ENCODE measurements at regions not wholly inside any gene's neighbourhood (a gene's known extent, or its start where the extent isn't known, plus 50 kb on each side); places are given as distances from the start of the nearest gene placed in this dataset.

DNA sequence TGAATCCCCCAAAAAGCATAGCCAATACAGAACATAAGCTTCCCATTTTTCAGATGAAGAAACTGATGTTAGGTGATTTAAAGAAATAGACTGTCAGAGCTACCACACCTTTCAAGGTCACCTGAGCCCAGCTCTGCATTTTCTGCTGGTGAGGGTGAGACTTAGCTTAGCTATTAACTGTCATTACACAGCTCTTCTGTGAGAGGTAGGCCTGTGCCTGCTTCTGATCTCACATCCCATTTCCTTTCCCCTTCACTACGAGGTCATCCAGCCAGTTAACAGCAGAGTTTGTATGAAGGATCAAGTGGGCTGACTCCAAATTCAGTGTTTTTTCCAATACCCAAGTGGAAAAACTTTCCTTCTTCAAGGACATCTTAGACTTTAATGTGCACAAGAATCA is 528.6 kb upstream of the CLINT1 start:
- Histone ChIP-seq H3K18ac (ENCODE audit: low read depth in 1 of 2, low read length in 2 of 2) (no peak overlapping the region), H2BK15ac (ENCODE audit: low read depth, poor library complexity, severe bottlenecking) (no peak overlapping the region), H4K91ac (ENCODE audit: low read length) (no peak overlapping the region), H2BK12ac (ENCODE audit: low read length in 2 of 2) (no peak overlapping the region), H3K27ac (ENCODE audit: low read length, poor library complexity, severe bottlenecking) (no peak overlapping the region), H3K27me3 (ENCODE audit: control insufficient read depth in 1 of 2, insufficient read depth in 1 of 2, low read length in 2 of 2) (no peaks in the 10 kb centered on the region), H3K4me1 (ENCODE audit: control insufficient read depth, insufficient read depth, low read depth, low read length) (peaks cover 3% of the 10 kb centered on the region), H3K9ac (ENCODE audit: low read length) (no peak overlapping the region), H2AK5ac (ENCODE audit: low read length, severe bottlenecking) (no peak overlapping the region), H3K23ac (ENCODE audit: low read length in 2 of 2) (no peak overlapping the region), H2BK120ac (ENCODE audit: low read depth, low read length) (no peak overlapping the region), H3K79me1 (replicated peaks; ENCODE audit: low read length, poor library complexity, severe bottlenecking) (no peaks in the 10 kb centered on the region), H4K8ac (ENCODE audit: low read length) (no peak overlapping the region), H3K4ac (ENCODE audit: low read depth in 1 of 2, low read length in 2 of 2) (no peak overlapping the region), H2BK5ac (ENCODE audit: low read depth, low read length, poor library complexity, severe bottlenecking) (no peak overlapping the region), H2AFZ (ENCODE audit: low read depth, low read length) (no peak overlapping the region), H3K4me3 (ENCODE audit: insufficient read depth in 1 of 2, low read depth in 1 of 2, low read length in 2 of 2) (no peak overlapping the region), H3K9me3 (ENCODE audit: control insufficient read depth, low read length) (no peaks in the 10 kb centered on the region), H3K36me3 (ENCODE audit: control insufficient read depth in 1 of 2, insufficient read depth in 2 of 2, low read depth in 1 of 2, low read length in 2 of 2) (no peaks in the 10 kb centered on the region), H3K14ac (ENCODE audit: low read length in 2 of 2) (no peak overlapping the region), H3K4me2 (ENCODE audit: low read length, poor library complexity, severe bottlenecking) (no peak overlapping the region)
- no peak for DNase-seq
- WGBS = 36% methylated on average over 1 of the region's 1 CpG

GRCh38 chr5:158385982-158386381 is 527.0 kb upstream of the CLINT1 start:
- no peak for DNase-seq
- H3K27me3 ChIP-seq (ENCODE audit: control insufficient read depth in 1 of 2, insufficient read depth in 1 of 2, low read length in 2 of 2) = no peaks in the 10 kb centered on the region

GRCh38 chr5:158384535-158385481 is 525.9 kb upstream of the CLINT1 start:
- WGBS = no CpG with 5 or more reads among the region's 1 CpG
- Histone ChIP-seq H2AK5ac (ENCODE audit: low read length, severe bottlenecking) (no peak overlapping the region), H4K91ac (ENCODE audit: low read length) (no peak overlapping the region)

More at GRCh38 chr5:158385982-158386381, 527.0 kb upstream of the CLINT1 start:
- Histone ChIP-seq H3K4ac (ENCODE audit: low read depth in 1 of 2, low read length in 2 of 2) (no peak overlapping the region), H4K8ac (ENCODE audit: low read length) (no peak overlapping the region), H3K14ac (ENCODE audit: low read length in 2 of 2) (no peak overlapping the region), H3K4me1 (ENCODE audit: control insufficient read depth, insufficient read depth, low read depth, low read length) (peaks cover 11% of the 10 kb centered on the region), H2BK5ac (ENCODE audit: low read depth, low read length, poor library complexity, severe bottlenecking) (no peak overlapping the region), H3K4me2 (ENCODE audit: low read length, poor library complexity, severe bottlenecking) (no peak overlapping the region), H3K79me1 (replicated peaks; ENCODE audit: low read length, poor library complexity, severe bottlenecking) (no peaks in the 10 kb centered on the region), H3K27ac (ENCODE audit: low read length, poor library complexity, severe bottlenecking) (no peak overlapping the region), H3K9me3 (ENCODE audit: control insufficient read depth, low read length) (no peaks in the 10 kb centered on the region), H3K23ac (ENCODE audit: low read length in 2 of 2) (no peak overlapping the region), H2AFZ (ENCODE audit: low read depth, low read length) (no peak overlapping the region), H3K9ac (ENCODE audit: low read length) (peak overlapping the region; percentile 70), H3K36me3 (ENCODE audit: control insufficient read depth in 1 of 2, insufficient read depth in 2 of 2, low read depth in 1 of 2, low read length in 2 of 2) (no peaks in the 10 kb centered on the region), H3K4me3 (ENCODE audit: insufficient read depth in 1 of 2, low read depth in 1 of 2, low read length in 2 of 2) (no peak overlapping the region), H2AK5ac (ENCODE audit: low read length, severe bottlenecking) (no peak overlapping the region), H2BK15ac (ENCODE audit: low read depth, poor library complexity, severe bottlenecking) (no peak overlapping the region), H3K18ac (ENCODE audit: low read depth in 1 of 2, low read length in 2 of 2) (no peak overlapping the region), H2BK120ac (ENCODE audit: low read depth, low read length) (no peak overlapping the region), H2BK12ac (ENCODE audit: low read length in 2 of 2) (no peak overlapping the region), H4K91ac (ENCODE audit: low read length) (no peak overlapping the region)
- WGBS = 100% methylated on average over 2 of the region's 3 CpGs

GRCh38 chr5:158383486-158383885 is 524.5 kb upstream of the CLINT1 start:
- no peak overlapping the region for H3K14ac ChIP-seq (ENCODE audit: low read length in 2 of 2)
- no peak overlapping the region for H2BK5ac ChIP-seq (ENCODE audit: low read depth, low read length, poor library complexity, severe bottlenecking)
- DNase-seq = no peak
- H2BK120ac ChIP-seq (ENCODE audit: low read depth, low read length) = no peak overlapping the region
- no peaks in the 10 kb centered on the region for H3K27me3 ChIP-seq (ENCODE audit: control insufficient read depth in 1 of 2, insufficient read depth in 1 of 2, low read length in 2 of 2)
- WGBS = 40% methylated on average over 1 of the region's 1 CpG
- no peak overlapping the region for H2AFZ ChIP-seq (ENCODE audit: low read depth, low read length)
- H3K4me3 ChIP-seq (ENCODE audit: insufficient read depth in 1 of 2, low read depth in 1 of 2, low read length in 2 of 2) = no peak overlapping the region
- peak overlapping the region; percentile 86 for H2AK5ac ChIP-seq (ENCODE audit: low read length, severe bottlenecking)
- H3K9me3 ChIP-seq (ENCODE audit: control insufficient read depth, low read length) = no peaks in the 10 kb centered on the region
- peaks cover 17% of the 10 kb centered on the region for H3K4me1 ChIP-seq (ENCODE audit: control insufficient read depth, insufficient read depth, low read depth, low read length)
- H3K4ac ChIP-seq (ENCODE audit: low read depth in 1 of 2, low read length in 2 of 2) = no peak overlapping the region
- no peak overlapping the region for H3K23ac ChIP-seq (ENCODE audit: low read length in 2 of 2)
- H2BK15ac ChIP-seq (ENCODE audit: low read depth, poor library complexity, severe bottlenecking) = no peak overlapping the region
- no peak overlapping the region for H4K8ac ChIP-seq (ENCODE audit: low read length)
- no peaks in the 10 kb centered on the region for H3K36me3 ChIP-seq (ENCODE audit: control insufficient read depth in 1 of 2, insufficient read depth in 2 of 2, low read depth in 1 of 2, low read length in 2 of 2)
- no peak overlapping the region for H3K4me2 ChIP-seq (ENCODE audit: low read length, poor library complexity, severe bottlenecking)
- no peaks in the 10 kb centered on the region for H3K79me1 ChIP-seq (replicated peaks; ENCODE audit: low read length, poor library complexity, severe bottlenecking)
- H3K18ac ChIP-seq (ENCODE audit: low read depth in 1 of 2, low read length in 2 of 2) = peak overlapping the region in 1 of 2 experiments; percentile 47
- H3K9ac ChIP-seq (ENCODE audit: low read length) = peak overlapping the region; percentile 70
- no peak overlapping the region for H4K91ac ChIP-seq (ENCODE audit: low read length)
- H2BK12ac ChIP-seq (ENCODE audit: low read length in 2 of 2) = peak overlapping the region in 1 of 2 experiments; percentile 48
- no peak overlapping the region for H3K27ac ChIP-seq (ENCODE audit: low read length, poor library complexity, severe bottlenecking)

More at GRCh38 chr5:158384535-158385481, 525.9 kb upstream of the CLINT1 start:
- Histone ChIP-seq H2AFZ (ENCODE audit: low read depth, low read length) (no peak overlapping the region), H3K79me1 (replicated peaks; ENCODE audit: low read length, poor library complexity, severe bottlenecking) (no peaks in the 10 kb centered on the region), H2BK15ac (ENCODE audit: low read depth, poor library complexity, severe bottlenecking) (no peak overlapping the region), H3K9ac (ENCODE audit: low read length) (peak overlapping the region; percentile 70), H2BK5ac (ENCODE audit: low read depth, low read length, poor library complexity, severe bottlenecking) (no peak overlapping the region), H3K4me1 (ENCODE audit: control insufficient read depth, insufficient read depth, low read depth, low read length) (peaks cover 17% of the 10 kb centered on the region), H2BK12ac (ENCODE audit: low read length in 2 of 2) (peak overlapping the region; percentile 38 to 56), H3K4ac (ENCODE audit: low read depth in 1 of 2, low read length in 2 of 2) (peak overlapping the region in 1 of 2 experiments; percentile 24), H3K9me3 (ENCODE audit: control insufficient read depth, low read length) (no peaks in the 10 kb centered on the region), H2BK120ac (ENCODE audit: low read depth, low read length) (no peak overlapping the region), H3K4me2 (ENCODE audit: low read length, poor library complexity, severe bottlenecking) (no peak overlapping the region), H3K23ac (ENCODE audit: low read length in 2 of 2) (no peak overlapping the region), H3K14ac (ENCODE audit: low read length in 2 of 2) (peak overlapping the region in 1 of 2 experiments; percentile 69), H4K8ac (ENCODE audit: low read length) (no peak overlapping the region), H3K36me3 (ENCODE audit: control insufficient read depth in 1 of 2, insufficient read depth in 2 of 2, low read depth in 1 of 2, low read length in 2 of 2) (no peaks in the 10 kb centered on the region), H3K27me3 (ENCODE audit: control insufficient read depth in 1 of 2, insufficient read depth in 1 of 2, low read length in 2 of 2) (no peaks in the 10 kb centered on the region), H3K4me3 (ENCODE audit: insufficient read depth in 1 of 2, low read depth in 1 of 2, low read length in 2 of 2) (no peak overlapping the region), H3K27ac (ENCODE audit: low read length, poor library complexity, severe bottlenecking) (peak overlapping the region; percentile 77), H3K18ac (ENCODE audit: low read depth in 1 of 2, low read length in 2 of 2) (no peak overlapping the region)
- peak; percentile 89 for DNase-seq

Data from mesenchymal stem cell (in vitro differentiated cells and primary cell).